GM12872 (cell line): ENCODE measurements at regions not wholly inside any gene's neighbourhood (a gene's known extent, or its start where the extent isn't known, plus 50 kb on each side); places are given as distances from the start of the nearest gene placed in this dataset.

Experiments used
- TF ChIP-seq, protein P1 (sequence below): IDR thresholded peaks from 3 replicates; pipeline ENCODE4 v1.5.1; 2011; ENCODE audit warnings: low read depth, mild to moderate bottlenecking, low read length, moderate library complexity; ENCODE audit not compliant: insufficient read depth

GRCh38 chr3:99439892-99440291 lies 198.5 kb upstream of the COL8A1 start:
- TF ChIP-seq, protein P1, sequence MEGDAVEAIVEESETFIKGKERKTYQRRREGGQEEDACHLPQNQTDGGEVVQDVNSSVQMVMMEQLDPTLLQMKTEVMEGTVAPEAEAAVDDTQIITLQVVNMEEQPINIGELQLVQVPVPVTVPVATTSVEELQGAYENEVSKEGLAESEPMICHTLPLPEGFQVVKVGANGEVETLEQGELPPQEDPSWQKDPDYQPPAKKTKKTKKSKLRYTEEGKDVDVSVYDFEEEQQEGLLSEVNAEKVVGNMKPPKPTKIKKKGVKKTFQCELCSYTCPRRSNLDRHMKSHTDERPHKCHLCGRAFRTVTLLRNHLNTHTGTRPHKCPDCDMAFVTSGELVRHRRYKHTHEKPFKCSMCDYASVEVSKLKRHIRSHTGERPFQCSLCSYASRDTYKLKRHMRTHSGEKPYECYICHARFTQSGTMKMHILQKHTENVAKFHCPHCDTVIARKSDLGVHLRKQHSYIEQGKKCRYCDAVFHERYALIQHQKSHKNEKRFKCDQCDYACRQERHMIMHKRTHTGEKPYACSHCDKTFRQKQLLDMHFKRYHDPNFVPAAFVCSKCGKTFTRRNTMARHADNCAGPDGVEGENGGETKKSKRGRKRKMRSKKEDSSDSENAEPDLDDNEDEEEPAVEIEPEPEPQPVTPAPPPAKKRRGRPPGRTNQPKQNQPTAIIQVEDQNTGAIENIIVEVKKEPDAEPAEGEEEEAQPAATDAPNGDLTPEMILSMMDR: no peak

DNA sequence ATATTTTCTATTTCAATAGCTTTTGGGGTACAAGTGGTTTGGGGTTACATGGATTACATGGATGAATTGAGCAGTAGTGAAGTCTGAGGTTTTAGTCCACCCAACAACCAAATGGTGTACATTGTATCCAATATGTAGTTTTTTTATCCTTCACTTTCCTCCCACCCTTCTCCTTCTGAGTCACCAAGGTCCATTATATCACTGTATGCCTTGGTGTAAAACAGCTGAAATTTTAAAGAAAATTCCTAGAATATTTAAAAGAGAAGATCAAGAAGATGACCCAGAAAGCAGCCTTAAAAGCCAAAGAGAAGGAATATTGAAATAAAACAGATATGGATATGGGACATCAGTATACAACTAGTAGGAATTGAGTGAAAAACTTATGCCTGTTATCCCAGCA lies 204.2 kb upstream of the COL8A1 start:
- TF ChIP-seq, protein P1: no peak

- TF ChIP-seq, protein P1: no peak
Observed at GRCh38 chr3:99430348-99431134, 207.9 kb upstream of the COL8A1 start.

DNA sequence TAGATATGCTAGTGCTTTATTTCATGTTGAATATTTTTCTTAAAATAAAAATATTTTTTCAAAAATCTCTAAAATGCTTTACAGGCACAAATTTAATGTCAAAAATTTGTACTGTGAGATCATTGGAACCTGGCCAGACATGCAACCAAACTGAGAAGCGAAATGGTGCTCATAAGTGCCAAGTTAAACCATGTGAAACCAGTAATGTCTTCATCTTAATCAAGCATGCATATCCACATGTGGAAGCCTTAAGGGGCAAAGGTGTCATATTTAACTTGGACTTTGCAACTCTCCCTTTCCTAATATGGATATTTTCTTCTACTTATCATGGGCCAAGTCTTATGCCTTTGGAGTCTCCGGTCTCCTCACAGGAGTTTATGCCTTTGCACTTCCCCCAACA lies 208.9 kb upstream of the COL8A1 start:
- TF ChIP-seq, protein P1: no peak

- TF ChIP-seq, protein P1: no peak
Observed at GRCh38 chr3:99425930-99426329, 212.5 kb upstream of the COL8A1 start.

- TF ChIP-seq, protein P1: no peak
Observed at GRCh38 chr3:99419116-99419515, 219.3 kb upstream of the COL8A1 start.

DNA sequence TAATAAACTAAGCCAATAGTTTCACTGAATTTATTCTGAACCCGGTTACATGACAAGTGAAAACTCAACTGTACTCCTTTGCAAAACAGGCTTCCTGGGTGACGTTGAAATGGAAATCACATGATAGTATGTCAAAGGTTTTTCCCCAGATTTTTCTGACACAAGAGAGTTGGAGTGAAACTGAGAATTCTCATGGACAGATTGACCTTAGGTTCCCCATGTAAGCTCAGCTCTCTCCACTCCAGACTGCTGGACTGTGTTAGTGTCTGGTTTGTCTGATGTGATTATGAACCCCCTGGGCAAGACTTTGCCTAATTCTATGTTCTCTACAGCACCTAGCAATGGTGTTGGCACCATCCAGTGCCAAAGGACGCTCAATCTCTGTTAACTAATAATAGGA lies 219.7 kb upstream of the COL8A1 start:
- TF ChIP-seq, protein P1: no peak

DNA sequence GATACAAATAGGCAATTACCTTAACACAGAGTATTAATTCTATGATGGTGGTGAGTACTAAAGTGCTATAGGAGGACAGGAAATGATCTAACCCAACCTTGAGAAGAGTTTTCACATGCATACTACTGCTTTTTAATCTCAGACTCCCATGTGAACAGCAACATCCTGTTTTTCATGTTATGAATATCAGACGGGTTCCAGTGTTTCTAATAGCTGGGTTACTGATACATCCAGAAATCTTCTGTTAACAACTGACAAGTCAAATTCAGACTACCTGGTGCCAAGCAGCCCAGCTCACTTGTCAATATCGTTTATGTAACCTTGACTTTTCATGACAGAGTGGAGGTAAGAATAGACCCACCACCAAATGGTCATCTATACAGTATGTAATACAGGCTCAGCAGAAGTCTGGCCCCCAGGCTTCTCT lies 220.2 kb upstream of the COL8A1 start:
- TF ChIP-seq, protein P1: no peak
